Esophagus squamous epithelium (tissue), 5 donors: ENCODE measurements at regions not wholly inside any gene's neighbourhood (a gene's known extent, or its start where the extent isn't known, plus 50 kb on each side); places are given as distances from the start of the nearest gene placed in this dataset.

Experiments used
- DNase-seq: peaks from one replicate; lab custom pipeline; 2025; lab: John Stamatoyannopoulos, UW
- H3K27ac ChIP-seq, 4 donors: fragments of 200-600 bp; sonication (generic); one replicate each; pipeline ENCODE4 v1.5.1; 2016 to 2019; ENCODE audit warnings: mild to moderate bottlenecking in 1 of 4
- H3K27me3 ChIP-seq, 4 donors: fragments of 200-600 bp; sonication (generic); 1 replicate in 3 of 4; 2 replicates in 1 of 4; pipeline versions ENCODE4 v1.5.1 to v1.6.0; 2017 to 2021; ENCODE audit warnings: antibody characterized with exemption in 1 of 4
- H3K36me3 ChIP-seq, 3 donors: fragments of 200-600 bp; sonication (generic); one replicate each; pipeline ENCODE4 v1.5.1; 2016 to 2019
- H3K4me1 ChIP-seq, 3 donors: fragments of 200-600 bp; sonication (generic); one replicate each; pipeline ENCODE4 v1.5.1; 2017 to 2019
- H3K4me3 ChIP-seq, 4 donors: fragments of 200-600 bp; sonication (generic); 1 replicate in 3 of 4; 2 replicates in 1 of 4; pipeline ENCODE4 v1.5.1; 2016 to 2019; ENCODE audit warnings: mild to moderate bottlenecking in 2 of 4, moderate library complexity in 1 of 4
- H3K9me3 ChIP-seq, 3 donors: fragments of 200-600 bp; sonication (generic); one replicate each; pipeline ENCODE4 v1.5.1; 2016 to 2019
- POLR2A ChIP-seq, 4 donors: fragments of 450-650 bp; IDR thresholded peaks; one replicate each; pipeline ENCODE4 v1.6.1; 2017; ENCODE audit warnings: antibody characterized with exemption in 4 of 4, mild to moderate bottlenecking in 4 of 4, moderate library complexity in 3 of 4
- WGBS, 2 donors: methylation state at CpG; one replicate each; pipeline ENCODE4 v1.1.5; 2018; 5-methylcytosine and 5-hydroxymethylcytosine counted together
- intact Hi-C: fragments of 100-400 bp; cut with DNase I; formaldehyde crosslinking; loops from one replicate; pipeline ENCODE4 v1.15.0; 2022
- TF ChIP-seq, protein P1 (sequence below), 6 experiments: fragments of 450-650 bp in 4 of 6; fragments of 200-600 bp in 2 of 6; sonication (generic) in 2 of 6; IDR thresholded peaks; one replicate each; pipeline ENCODE4 v1.5.1; 2016 to 2019; ENCODE audit warnings: antibody characterized with exemption in 6 of 6, mild to moderate bottlenecking in 4 of 6, moderate library complexity in 4 of 6
- donor health status: DM: yes; HTN: yes; CAD: no.

DNA sequence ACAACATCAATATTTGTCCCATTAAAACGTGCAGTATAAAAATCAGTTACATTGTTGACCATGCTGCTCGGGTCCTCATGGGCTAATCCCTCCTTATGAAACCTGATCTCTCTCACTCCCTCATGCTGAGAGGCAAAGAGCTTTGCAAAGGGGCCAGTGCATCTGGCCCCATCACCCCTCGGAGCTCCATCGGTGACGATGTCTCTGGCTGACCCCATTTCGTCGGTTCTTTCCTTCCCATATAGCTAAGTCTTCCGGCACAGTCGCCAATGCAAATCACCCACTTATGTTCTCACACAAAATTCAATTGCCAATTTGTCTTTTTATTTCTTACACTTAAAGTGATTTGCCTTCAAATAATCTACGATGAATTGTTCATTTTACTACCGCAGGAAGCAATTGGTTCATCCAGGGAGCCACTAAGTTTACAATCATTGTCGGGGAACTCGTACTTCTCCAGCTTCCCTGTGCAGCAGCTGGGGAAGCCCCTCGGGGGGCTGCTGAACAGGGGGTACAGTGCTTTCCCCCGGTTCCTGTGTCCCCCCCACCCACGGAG lies 199.8 kb upstream of the CDH4 start:
- Histone ChIP-seq H3K27me3 (peaks cover 0 to 13% (median 0%) of the 10 kb centered on the region in 4 donors), H3K4me1 (no peaks in the 10 kb centered on the region), H3K9me3 (no peaks in the 10 kb centered on the region), H3K36me3 (no peaks in the 10 kb centered on the region), H3K4me3 (no peak overlapping the region), H3K27ac (no peak overlapping the region)
- TF ChIP-seq, protein P1, sequence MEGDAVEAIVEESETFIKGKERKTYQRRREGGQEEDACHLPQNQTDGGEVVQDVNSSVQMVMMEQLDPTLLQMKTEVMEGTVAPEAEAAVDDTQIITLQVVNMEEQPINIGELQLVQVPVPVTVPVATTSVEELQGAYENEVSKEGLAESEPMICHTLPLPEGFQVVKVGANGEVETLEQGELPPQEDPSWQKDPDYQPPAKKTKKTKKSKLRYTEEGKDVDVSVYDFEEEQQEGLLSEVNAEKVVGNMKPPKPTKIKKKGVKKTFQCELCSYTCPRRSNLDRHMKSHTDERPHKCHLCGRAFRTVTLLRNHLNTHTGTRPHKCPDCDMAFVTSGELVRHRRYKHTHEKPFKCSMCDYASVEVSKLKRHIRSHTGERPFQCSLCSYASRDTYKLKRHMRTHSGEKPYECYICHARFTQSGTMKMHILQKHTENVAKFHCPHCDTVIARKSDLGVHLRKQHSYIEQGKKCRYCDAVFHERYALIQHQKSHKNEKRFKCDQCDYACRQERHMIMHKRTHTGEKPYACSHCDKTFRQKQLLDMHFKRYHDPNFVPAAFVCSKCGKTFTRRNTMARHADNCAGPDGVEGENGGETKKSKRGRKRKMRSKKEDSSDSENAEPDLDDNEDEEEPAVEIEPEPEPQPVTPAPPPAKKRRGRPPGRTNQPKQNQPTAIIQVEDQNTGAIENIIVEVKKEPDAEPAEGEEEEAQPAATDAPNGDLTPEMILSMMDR (IDR thresholded peaks at IDR 0.05), result no peak
- no peak for TF ChIP-seq POLR2A (IDR thresholded peaks at IDR 0.05)
- no peak for DNase-seq
- intact Hi-C loops, result no loop called here
- 61 to 67% methylated on average over 13 to 16 of the region's 16 CpGs for WGBS, 2 donors

DNA sequence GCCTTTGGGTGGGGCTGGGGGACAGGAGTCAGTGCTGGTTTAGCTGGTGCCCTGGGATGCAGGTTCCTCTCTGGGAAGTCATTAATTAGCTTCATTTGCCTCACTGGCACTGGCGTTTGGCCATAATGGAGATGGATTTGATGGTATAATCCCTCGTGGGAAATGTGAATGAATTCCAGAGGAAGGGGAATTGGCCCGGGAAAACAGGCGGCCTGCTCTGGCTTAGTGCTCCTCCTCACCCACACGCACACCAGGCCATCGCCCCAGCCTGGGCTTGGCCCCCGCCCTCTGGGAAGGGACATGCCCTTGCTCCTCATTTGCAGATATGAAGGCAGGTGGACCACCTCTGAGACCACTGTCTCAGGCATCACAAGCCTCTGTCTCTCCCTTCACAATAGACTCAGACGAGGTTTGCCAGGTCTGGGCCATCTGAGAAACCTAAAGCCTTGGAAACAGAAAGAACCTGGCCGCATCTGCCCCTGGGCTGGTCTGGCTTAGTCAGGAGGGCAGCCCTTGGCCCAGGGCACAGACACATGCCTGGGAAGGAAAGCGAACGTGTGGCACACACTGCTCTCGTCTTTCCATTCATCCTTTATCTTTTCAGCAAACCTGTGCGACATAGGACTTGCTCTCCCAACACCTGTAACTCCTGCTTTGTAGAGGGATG lies 199.2 kb upstream of the CDH4 start:
- 45 to 59% methylated on average over 8 to 9 of the region's 13 CpGs for WGBS, 2 donors
- Histone ChIP-seq H3K27me3 (peaks cover 0 to 13% (median 0%) of the 10 kb centered on the region in 4 donors), H3K27ac (no peak overlapping the region), H3K4me1 (no peaks in the 10 kb centered on the region), H3K36me3 (no peaks in the 10 kb centered on the region), H3K9me3 (no peaks in the 10 kb centered on the region), H3K4me3 (no peak overlapping the region)
- intact Hi-C loops, result no loop called here
- DNase-seq, result no peak
- no peak for TF ChIP-seq POLR2A (IDR thresholded peaks at IDR 0.05)
- TF ChIP-seq, protein P1 (IDR thresholded peaks at IDR 0.05), result no peak

DNA sequence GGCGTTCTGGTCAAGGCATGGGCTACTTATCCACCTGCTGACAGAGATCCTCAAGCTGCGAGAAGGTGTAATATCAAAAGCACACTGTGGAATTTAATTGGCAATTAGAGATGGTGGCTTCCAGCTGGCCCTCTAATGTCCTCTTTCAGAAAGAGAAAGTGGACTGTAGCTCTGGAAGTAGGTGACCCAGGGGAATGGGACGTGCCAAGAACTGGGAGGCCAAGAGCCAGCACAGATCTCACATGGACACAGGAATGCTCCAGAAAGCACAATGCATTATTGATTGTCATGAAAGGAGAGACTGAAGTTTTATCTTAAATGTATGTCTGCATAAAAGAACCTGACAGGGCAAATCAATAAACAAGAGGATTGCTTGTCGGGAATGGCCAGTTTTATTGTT lies 198.6 kb upstream of the CDH4 start:
- Histone ChIP-seq H3K27ac (no peak overlapping the region), H3K36me3 (no peaks in the 10 kb centered on the region), H3K4me3 (no peak overlapping the region), H3K9me3 (no peaks in the 10 kb centered on the region), H3K27me3 (peaks cover 0 to 13% (median 0%) of the 10 kb centered on the region in 4 donors), H3K4me1 (no peaks in the 10 kb centered on the region)
- 63 to 70% methylated on average over 4 of the region's 4 CpGs for WGBS, 2 donors
- no peak for TF ChIP-seq POLR2A (IDR thresholded peaks at IDR 0.05)
- TF ChIP-seq, protein P1 (IDR thresholded peaks at IDR 0.05), result no peak
- no peak for DNase-seq
- intact Hi-C loops, result no loop called here

DNA sequence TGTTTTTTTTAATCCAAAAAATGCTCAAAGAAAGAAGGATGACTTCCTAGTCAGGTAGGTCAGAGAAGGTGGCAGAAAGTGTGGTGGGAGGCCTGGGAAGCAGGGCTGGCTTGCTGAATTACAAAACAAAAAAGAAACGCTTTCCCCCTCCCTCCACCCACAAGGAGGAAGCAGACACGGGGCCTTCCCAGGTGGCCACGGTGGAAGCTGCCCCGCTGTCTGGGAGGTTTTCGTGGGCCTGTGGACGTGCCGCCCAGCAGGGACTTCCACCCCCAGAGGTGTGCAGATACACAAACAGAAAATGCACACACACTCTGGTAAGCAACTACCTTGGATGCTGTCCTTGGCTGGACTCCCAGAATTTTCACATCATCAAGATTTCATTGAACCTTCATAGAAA lies 198.2 kb upstream of the CDH4 start:
- Histone ChIP-seq H3K36me3 (no peaks in the 10 kb centered on the region), H3K27me3 (peaks cover 0 to 13% (median 0%) of the 10 kb centered on the region in 4 donors), H3K4me1 (no peaks in the 10 kb centered on the region), H3K9me3 (no peaks in the 10 kb centered on the region), H3K27ac (no peak overlapping the region), H3K4me3 (no peak overlapping the region)
- DNase-seq, result no peak
- intact Hi-C loops, result no loop called here
- TF ChIP-seq, protein P1 (IDR thresholded peaks at IDR 0.05), result no peak
- no peak for TF ChIP-seq POLR2A (IDR thresholded peaks at IDR 0.05)
- WGBS, 2 donors, result 53 to 56% methylated on average over 5 to 7 of the region's 7 CpGs

DNA sequence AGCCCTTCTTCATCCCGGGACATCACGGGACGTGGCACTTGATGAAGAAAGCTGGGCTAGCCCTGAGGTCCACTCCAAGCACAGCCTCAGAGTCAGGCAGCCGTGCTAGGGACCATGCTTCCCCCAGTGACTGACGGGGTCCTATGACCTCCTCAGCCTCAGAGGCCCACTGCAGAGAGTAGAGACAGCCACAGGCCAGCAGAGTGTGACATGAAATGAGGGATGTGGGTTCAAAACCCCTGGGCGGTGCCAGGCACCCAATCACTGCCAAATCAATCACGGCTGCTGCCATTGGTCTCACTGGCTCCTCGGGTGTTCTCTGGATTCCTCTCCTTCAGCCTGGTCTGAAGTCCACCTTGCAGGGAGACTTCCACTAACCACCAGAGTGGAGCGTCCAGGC lies 197.7 kb upstream of the CDH4 start:
- no peaks in the 10 kb centered on the region for H3K4me1 ChIP-seq
- TF ChIP-seq, protein P1 (IDR thresholded peaks at IDR 0.05), result no peak
- TF ChIP-seq POLR2A (IDR thresholded peaks at IDR 0.05), result no peak
- WGBS, 2 donors, result 78 to 81% methylated on average over 3 to 4 of the region's 9 CpGs
- no peaks in the 10 kb centered on the region for H3K9me3 ChIP-seq
- intact Hi-C loops, result no loop called here
- H3K27ac ChIP-seq, result no peak overlapping the region
- H3K27me3 ChIP-seq, result peaks cover 0 to 13% (median 0%) of the 10 kb centered on the region in 4 donors
- no peak for DNase-seq
- no peak overlapping the region for H3K4me3 ChIP-seq
- H3K36me3 ChIP-seq, result no peaks in the 10 kb centered on the region
